ENCODE measurements at regions not wholly inside any gene's neighbourhood (a gene's known extent, or its start where the extent isn't known, plus 50 kb on each side); places are given as distances from the start of the nearest gene placed in this dataset.

DNA sequence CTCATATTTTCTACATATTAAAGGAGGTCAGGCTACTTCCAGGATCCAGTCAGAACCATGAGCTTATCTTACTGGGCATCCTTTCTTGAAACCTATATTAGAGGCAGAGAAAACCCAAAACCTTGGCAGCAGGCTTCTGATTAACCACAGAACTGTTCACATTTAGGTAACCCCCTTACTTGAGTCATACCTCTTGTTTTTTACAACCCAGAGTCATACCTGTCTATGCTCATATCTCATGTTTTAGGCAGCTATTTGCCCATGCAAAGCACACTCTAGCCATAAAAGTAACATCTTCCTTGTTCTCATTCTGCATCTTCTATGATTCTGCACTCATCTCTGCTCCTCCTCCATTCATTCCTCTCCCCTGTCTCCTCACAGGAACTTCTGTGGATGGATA, 138.0 kb upstream of the SMIM31 start:
- Mint-ChIP-seq H3K36me3 (ENCODE audit: insufficient read depth in 1 of 3, low read depth in 3 of 3) (no peaks in the 10 kb centered on the region), H3K27me3 (ENCODE audit: low read depth) (no peaks in the 10 kb centered on the region), H3K4me3 (no peak overlapping the region), H3K9me3 (no peaks in the 10 kb centered on the region), H3K27ac (no peak overlapping the region), H3K4me1 (peaks cover 3 to 4% of the 10 kb centered on the region in 2 experiments; a peak in 2 of 4 replicates)
- Histone ChIP-seq H3K14ac (ENCODE audit: insufficient read depth, low read length) (no peak overlapping the region), H2AK5ac (ENCODE audit: insufficient read length, low read length) (no peak overlapping the region), H3K56ac (ENCODE audit: insufficient read length, low read depth, low read length) (no peak overlapping the region), H3K9me3 (ENCODE audit: control insufficient read depth, low read depth, low read length) (no peaks in the 10 kb centered on the region), H2BK20ac (ENCODE audit: low read depth, low read length, poor library complexity, severe bottlenecking) (no peak overlapping the region), H4K91ac (ENCODE audit: insufficient read length, low read depth, low read length) (no peak overlapping the region), H2AFZ (ENCODE audit: low read length) (no peak overlapping the region), H3K27ac (ENCODE audit: insufficient read length, low read depth, low read length) (no peak overlapping the region), H2BK120ac (ENCODE audit: low read depth, low read length, poor library complexity, severe bottlenecking) (no peak overlapping the region), H2BK12ac (ENCODE audit: insufficient read length, low read depth, low read length) (no peak overlapping the region), H2BK5ac (ENCODE audit: insufficient read length, low read length) (no peak overlapping the region), H3K23me2 (ENCODE audit: insufficient read length, low read depth, low read length, poor library complexity, severe bottlenecking) (no peaks in the 10 kb centered on the region), H3K27me3 (ENCODE audit: insufficient read depth, low read length) (no peaks in the 10 kb centered on the region), H3K4me1 (ENCODE audit: insufficient read depth, low read length) (no peaks in the 10 kb centered on the region), H3K79me2 (ENCODE audit: insufficient read depth, low read length) (no peaks in the 10 kb centered on the region), H4K5ac (ENCODE audit: insufficient read length, low read depth, low read length) (no peak overlapping the region), H3K9ac (ENCODE audit: extremely low read depth, insufficient read length, low read length) (no peak overlapping the region), H3K23ac (ENCODE audit: insufficient read length, low read depth, low read length) (no peak overlapping the region), H3K18ac (ENCODE audit: insufficient read length, low read depth, low read length) (no peak overlapping the region), H3K4ac (ENCODE audit: low read depth, low read length) (no peak overlapping the region), H4K20me1 (ENCODE audit: control insufficient read depth, insufficient read depth, insufficient read length) (no peaks in the 10 kb centered on the region), H3K79me1 (ENCODE audit: insufficient read depth, low read depth, low read length, poor library complexity, severe bottlenecking) (no peaks in the 10 kb centered on the region), H4K8ac (replicated peaks; ENCODE audit: insufficient read length, low read depth, low read length) (no peak overlapping the region), H3K4me2 (ENCODE audit: insufficient read depth, insufficient read length, low read length) (no peak overlapping the region), H3T11ph (ENCODE audit: low read length) (no peak overlapping the region), H2BK15ac (ENCODE audit: low read depth, low read length) (no peak overlapping the region)
- no peak for DNase-seq
- TF ChIP-seq, protein P1, sequence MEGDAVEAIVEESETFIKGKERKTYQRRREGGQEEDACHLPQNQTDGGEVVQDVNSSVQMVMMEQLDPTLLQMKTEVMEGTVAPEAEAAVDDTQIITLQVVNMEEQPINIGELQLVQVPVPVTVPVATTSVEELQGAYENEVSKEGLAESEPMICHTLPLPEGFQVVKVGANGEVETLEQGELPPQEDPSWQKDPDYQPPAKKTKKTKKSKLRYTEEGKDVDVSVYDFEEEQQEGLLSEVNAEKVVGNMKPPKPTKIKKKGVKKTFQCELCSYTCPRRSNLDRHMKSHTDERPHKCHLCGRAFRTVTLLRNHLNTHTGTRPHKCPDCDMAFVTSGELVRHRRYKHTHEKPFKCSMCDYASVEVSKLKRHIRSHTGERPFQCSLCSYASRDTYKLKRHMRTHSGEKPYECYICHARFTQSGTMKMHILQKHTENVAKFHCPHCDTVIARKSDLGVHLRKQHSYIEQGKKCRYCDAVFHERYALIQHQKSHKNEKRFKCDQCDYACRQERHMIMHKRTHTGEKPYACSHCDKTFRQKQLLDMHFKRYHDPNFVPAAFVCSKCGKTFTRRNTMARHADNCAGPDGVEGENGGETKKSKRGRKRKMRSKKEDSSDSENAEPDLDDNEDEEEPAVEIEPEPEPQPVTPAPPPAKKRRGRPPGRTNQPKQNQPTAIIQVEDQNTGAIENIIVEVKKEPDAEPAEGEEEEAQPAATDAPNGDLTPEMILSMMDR (conservative IDR thresholded peaks at IDR 0.05) = no peak
